Stimulated activated naive CD8-positive, alpha-beta T cell treated with anti-CD3 and anti-CD28 coated beads, Interleukin-15, Interleukin-2, amounts not matched to agents 100 U/mL and 50 U/mL, for 24 hours (primary cell): ENCODE measurements at regions not wholly inside any gene's neighbourhood (a gene's known extent, or its start where the extent isn't known, plus 50 kb on each side); places are given as distances from the start of the nearest gene placed in this dataset.
A peak's percentile ranks its signal among the peaks of the same experiment; 100 is the strongest.
"Not testable (repeated sequence)": the region's sequence is repeated elsewhere in the genome, so short reads cannot be mapped to it uniquely, and the experiment has no call there.

Experiments used
- ATAC-seq: fragments of 150-1000 bp; cut with Tn5 transposase; one replicate; pipeline ENCODE4 v1.10.0; 2021
- DNase-seq: peaks from one replicate; pipeline ENCODE4 v3.0.0; 2021

GRCh38 chr4:3381208-3381607 lies 60.6 kb upstream of the HGFAC start:
- not testable (repeated sequence) for ATAC-seq

GRCh38 chr4:3382251-3382650 lies 59.5 kb upstream of the HGFAC start:
- no peak for ATAC-seq
- DNase-seq, result no peak

More at GRCh38 chr4:3381208-3381607, 60.6 kb upstream of the HGFAC start:
- not testable (repeated sequence) for DNase-seq

GRCh38 chr4:3384391-3384770 lies 57.4 kb upstream of the HGFAC start:
- DNase-seq (no peak), ATAC-seq (no peak)

GRCh38 chr4:3384771-3385710 lies 56.7 kb upstream of the HGFAC start:
- no peak for ATAC-seq
- no peak for DNase-seq

GRCh38 chr4:3385711-3386420 lies 55.9 kb upstream of the HGFAC start:
- DNase-seq (no peak), ATAC-seq (no peak)

- ATAC-seq, result no peak
Observed at GRCh38 chr4:3386526-3386925, 55.2 kb upstream of the HGFAC start.

GRCh38 chr4:3387154-3387942 lies 54.4 kb upstream of the HGFAC start:
- ATAC-seq (no peak), DNase-seq (no peak)

More at GRCh38 chr4:3386526-3386925, 55.2 kb upstream of the HGFAC start:
- DNase-seq, result no peak

GRCh38 chr4:3387943-3388361 lies 53.8 kb upstream of the HGFAC start:
- ATAC-seq (no peak), DNase-seq (no peak)

- DNase-seq (no peak), ATAC-seq (peak; percentile 6)
Observed at GRCh38 chr4:3388471-3389232, 53.1 kb upstream of the HGFAC start.

- ATAC-seq, result no peak
- no peak for DNase-seq
Observed at GRCh38 chr4:3389233-3390215, 52.2 kb upstream of the HGFAC start.

GRCh38 chr4:3390288-3390811 lies 51.4 kb upstream of the HGFAC start:
- ATAC-seq (no peak), DNase-seq (no peak)

GRCh38 chr4:3391422-3391821 lies 50.3 kb upstream of the HGFAC start:
- DNase-seq, result no peak

More at GRCh38 chr4:3391422-3391821, 50.3 kb upstream of the HGFAC start:
- no peak for ATAC-seq
